DMS 273 (cell line): ENCODE measurements at regions not wholly inside any gene's neighbourhood (a gene's known extent, or its start where the extent isn't known, plus 50 kb on each side); places are given as distances from the start of the nearest gene placed in this dataset.

Experiments used
- DNase-seq: peaks from one replicate; lab custom pipeline; 2025; ENCODE audit not compliant: unreplicated experiment; lab: John Stamatoyannopoulos, UW

GRCh38 chr1:79604490-79605198 lies 598.1 kb upstream of the ADGRL4 start:
- DNase-seq, result no peak

DNA sequence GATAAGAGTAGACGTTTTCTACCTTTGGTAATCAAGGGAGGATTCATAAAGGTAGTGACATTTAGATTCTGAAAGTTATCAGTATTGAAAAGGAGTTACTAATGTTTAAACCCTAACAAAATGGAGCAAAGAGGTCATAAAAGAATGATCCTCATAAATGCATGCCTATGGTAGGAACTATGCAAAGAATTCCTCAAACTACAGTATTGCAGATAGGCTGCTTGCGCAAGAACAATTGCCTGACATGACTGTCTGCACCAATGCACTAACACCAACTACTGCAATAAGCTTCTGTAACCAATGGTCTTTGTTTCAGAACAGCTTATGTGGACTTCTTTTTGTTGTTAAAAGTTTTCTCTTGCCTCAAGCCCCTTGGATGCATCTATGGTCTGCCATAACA lies 597.3 kb upstream of the ADGRL4 start:
- DNase-seq, result no peak

GRCh38 chr1:79599257-79599656 lies 592.7 kb upstream of the ADGRL4 start:
- DNase-seq, result no peak

- no peak for DNase-seq
Observed at GRCh38 chr1:79595931-79596330, 589.4 kb upstream of the ADGRL4 start.

DNA sequence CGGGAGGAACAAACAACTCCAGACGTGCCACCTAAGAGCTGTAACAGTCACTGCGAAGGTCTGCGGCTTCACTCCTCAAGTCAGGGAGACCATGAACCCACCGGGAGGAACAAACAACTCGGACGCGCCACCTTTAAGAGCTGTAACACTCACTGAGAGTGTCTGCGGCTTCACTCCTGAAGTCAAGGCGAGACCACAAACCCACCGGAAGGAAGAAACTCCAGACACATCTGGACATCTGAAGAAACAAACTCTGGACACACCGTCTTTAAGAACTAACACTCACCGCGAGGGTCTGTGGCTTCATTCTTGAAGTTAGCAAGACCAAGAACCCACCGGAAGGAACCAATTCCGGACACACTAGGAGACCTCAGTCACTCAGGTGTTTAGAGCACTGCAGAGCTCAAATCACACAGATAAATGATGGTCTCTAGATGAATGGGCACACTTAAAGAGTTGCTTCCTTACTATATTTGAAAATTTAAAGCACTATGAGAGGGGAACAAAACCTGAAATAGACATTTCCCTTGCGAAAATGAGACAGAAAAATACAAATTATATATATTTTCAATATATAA lies 587.7 kb upstream of the ADGRL4 start:
- DNase-seq, result no peak

DNA sequence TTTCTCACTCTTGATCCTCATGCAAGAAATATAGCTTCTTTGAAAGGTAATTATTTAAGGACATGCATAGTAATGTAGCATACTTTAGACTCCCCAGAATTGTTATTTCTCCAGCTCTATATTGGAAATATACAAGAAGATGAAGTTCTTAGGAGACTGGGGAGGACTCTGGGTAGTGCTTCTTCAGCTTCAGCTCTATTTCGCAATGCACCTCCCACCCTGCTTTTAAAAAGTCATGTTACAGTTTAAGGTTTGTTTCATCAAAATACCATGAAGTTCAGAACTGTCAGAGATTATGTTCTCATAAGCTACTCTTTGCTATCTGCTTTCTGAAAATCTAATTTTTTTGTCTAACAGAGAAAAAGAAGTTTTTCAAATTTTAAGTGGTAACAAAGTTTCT lies 586.2 kb upstream of the ADGRL4 start:
- no peak for DNase-seq

DNA sequence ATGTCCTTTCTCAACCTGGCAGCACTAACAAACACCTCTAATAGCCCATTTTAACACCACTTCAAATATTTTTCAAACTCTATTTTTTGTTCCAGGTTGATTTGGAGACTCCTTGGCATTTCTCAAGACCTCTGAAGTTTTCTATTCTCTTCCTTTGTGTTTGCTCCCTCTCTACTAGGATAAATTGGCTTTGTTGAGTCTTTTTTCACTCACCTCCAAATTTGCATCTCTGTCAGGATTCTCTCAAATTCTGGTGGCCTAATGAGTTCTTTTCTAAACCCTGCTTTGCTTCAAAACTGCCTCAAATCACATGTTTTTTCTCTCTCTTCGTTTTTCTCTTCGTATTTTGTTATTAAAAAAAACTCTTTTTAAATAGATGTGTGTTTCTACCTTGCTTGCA lies 582.2 kb upstream of the ADGRL4 start:
- no peak for DNase-seq

- DNase-seq, result no peak
Observed at GRCh38 chr1:79587229-79587628, 580.7 kb upstream of the ADGRL4 start.

- no peak for DNase-seq
Observed at GRCh38 chr1:79585801-79586200, 579.3 kb upstream of the ADGRL4 start.

DNA sequence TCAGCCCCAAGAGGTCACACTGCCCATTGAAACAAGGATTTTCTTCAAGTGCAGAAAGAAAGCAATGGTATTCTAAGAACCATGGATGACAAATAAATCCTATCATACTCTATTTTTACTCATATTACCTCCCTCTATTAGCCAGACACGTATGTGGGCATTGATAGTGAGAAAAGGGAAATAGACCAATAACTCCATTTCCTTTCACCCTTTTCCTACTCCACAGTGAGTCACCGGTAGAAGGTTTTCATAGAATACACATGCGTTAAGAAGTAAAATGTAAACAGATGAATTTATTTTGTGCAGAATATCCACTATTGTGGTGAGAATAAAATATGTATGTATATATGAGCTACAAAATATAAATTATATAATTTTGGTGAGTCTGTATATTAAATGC lies 568.9 kb upstream of the ADGRL4 start:
- no peak for DNase-seq

DNA sequence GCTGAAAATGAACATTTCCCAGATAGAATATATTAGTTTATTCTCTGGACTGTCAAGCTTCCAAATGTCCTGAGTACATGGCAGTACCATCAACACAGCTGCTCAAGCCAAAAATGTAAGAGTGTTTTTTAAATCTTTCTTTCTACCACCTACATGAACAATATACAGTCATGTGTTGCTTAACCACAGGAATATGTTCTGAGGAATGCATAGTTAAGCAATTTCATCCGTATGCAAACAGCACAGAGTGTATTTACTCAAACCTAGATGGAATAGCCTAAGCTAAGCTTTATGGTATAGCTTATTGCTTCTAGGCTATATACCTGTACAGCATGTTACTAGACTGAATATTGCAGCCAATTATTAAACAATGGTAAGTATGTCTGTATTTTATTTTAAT lies 561.9 kb upstream of the ADGRL4 start:
- DNase-seq, result no peak

GRCh38 chr1:79561521-79561978 lies 555.0 kb upstream of the ADGRL4 start:
- DNase-seq, result no peak

DNA sequence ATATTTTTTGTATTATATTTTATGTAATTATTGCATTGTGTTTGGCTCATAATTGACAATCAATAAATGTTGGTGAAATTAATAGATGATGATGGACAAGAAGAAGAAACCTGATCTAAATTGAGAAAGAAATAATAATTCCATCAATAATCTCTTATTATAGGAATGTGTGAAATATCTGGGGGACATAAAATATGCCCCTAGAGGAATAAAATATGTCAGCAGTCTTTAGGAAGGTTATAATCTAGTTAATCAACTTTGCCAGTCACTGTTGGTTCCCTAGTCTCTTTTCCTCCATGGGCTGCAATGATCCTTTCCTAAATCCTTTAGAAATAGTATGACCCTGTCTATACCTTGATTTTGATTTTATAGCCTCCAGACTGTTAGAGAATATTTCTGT lies 549.7 kb upstream of the ADGRL4 start:
- no peak for DNase-seq

- no peak for DNase-seq
Observed at GRCh38 chr1:79554688-79555087, 548.2 kb upstream of the ADGRL4 start.

DNA sequence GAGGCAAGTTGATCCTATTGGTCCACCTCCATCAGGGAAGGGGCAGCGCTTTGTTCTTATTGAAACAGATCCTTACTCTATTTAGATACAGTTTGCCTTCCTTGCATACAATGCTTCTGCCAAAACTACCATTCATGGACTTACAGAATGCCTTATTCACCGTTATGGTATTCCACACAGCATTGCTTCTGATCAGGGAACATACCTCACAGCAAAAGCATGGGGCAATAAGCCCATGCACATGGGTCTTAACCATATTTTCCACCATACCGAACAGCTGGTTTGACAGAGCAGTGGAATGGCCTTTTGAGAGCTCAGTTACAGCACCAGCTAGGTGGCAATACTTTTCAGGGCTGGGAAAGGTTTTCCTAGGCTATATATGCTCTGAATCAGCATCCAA lies 544.8 kb upstream of the ADGRL4 start:
- DNase-seq, result no peak

DNA sequence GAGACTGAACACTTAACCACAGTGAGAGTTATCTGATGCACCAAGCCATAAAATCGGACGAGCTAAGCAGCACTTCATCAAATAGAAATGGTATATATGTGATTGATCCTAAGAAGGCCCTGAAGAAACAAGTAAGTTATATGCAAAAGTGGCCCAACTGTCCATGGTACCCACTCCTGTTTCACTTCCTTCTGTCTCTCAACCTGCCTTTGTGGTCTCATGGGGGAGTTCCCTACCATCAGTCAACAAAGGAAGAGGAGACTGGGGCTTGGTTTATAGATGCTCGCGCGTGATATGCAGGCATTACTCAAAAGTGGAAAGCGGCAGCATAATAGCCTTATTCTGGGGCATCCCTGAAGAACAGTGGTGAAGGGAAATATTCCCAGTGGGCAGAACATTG lies 543.9 kb upstream of the ADGRL4 start:
- DNase-seq, result no peak

GRCh38 chr1:79549201-79549600 lies 542.7 kb upstream of the ADGRL4 start:
- DNase-seq, result no peak

DNA sequence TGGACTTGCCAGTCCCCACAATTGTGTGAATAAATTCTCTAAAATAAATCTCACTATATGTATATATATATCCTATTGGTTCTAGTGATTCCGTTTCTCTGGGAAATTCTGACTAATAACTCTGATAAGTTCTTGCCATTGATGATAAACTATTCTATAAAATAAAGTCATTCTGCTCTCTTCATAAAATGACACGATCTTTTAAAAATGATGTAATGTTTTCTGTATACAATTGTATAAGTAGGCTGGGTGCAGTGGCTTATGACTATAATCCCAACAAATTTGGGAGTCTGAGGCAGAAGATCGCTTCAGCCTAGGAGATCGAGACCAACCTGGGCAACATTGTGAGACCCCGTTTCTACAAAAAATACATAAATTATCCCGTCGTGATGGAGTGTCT lies 541.0 kb upstream of the ADGRL4 start:
- DNase-seq, result no peak

GRCh38 chr1:79543394-79543793 lies 536.9 kb upstream of the ADGRL4 start:
- DNase-seq, result no peak

DNA sequence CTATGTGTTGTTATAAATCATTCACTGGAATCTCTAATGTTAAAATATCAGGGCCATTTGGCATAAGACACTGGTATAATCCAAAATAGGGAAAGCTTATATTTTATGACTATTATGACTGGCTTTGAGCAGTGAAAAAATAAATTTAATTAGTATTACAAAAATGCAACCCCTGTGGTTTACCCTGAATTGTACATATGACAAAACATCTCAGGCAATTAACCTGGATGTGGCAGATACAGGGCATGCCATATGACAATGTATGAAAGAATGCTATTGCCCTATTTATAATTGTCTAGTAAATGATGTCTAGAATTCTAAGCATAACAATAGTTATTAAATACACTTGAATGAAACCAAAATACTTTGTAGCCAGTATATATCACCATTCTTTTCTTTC lies 532.5 kb upstream of the ADGRL4 start:
- DNase-seq, result no peak

- no peak for DNase-seq
Observed at GRCh38 chr1:79532555-79532954, 526.0 kb upstream of the ADGRL4 start.

DNA sequence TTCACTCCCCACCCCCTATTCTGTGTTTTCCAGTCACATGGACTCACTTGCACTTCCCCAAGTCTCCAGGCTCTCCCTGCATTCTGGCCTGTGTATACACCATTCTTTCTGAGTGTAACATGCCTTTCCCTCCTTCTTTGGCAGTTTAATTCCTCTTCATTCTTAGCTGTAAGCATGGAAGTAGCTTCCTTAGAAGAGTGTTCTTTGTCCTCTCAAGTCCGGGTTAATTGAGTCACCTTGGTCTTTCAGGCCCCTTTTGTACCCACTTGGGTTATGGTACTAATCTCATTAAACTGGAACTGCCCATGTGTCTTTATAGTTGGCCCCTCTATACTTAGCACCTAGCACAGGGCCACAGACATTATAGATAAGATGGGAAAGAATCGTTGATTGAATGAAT lies 525.3 kb upstream of the ADGRL4 start:
- no peak for DNase-seq

GRCh38 chr1:79530476-79530875 lies 523.9 kb upstream of the ADGRL4 start:
- DNase-seq, result no peak
